HepG2 (cell line): ENCODE measurements at regions not wholly inside any gene's neighbourhood (a gene's known extent, or its start where the extent isn't known, plus 50 kb on each side); places are given as distances from the start of the nearest gene placed in this dataset.

Experiments
- HES4 ChIP-seq: sonication (generic); formaldehyde crosslinking; IDR thresholded peaks from 2 replicates; pipeline ENCODE4 v1.9.0; 2021; ENCODE audit warnings: mild to moderate bottlenecking, missing genetic modification reagents, borderline replicate concordance
- HIVEP1 ChIP-seq: sonication (generic); formaldehyde crosslinking; IDR thresholded peaks from 2 replicates; pipeline ENCODE4 v1.4.0; 2020; ENCODE audit warnings: mild to moderate bottlenecking, missing genetic modification reagents
- NR2F1 ChIP-seq, 2 experiments: fragments of 450-650 bp in 1 of 2; formaldehyde crosslinking in 1 of 2; IDR thresholded peaks; 2 replicates each; pipeline versions ENCODE4 v1.5.0 to v1.6.1; 2016 to 2020; ENCODE audit warnings: mild to moderate bottlenecking in 1 of 2, missing compliant biosample characterization in 1 of 2, missing genetic modification reagents in 1 of 2, moderate library complexity in 1 of 2
- XRCC5 ChIP-seq: fragments of 200-400 bp; formaldehyde crosslinking; optimal IDR thresholded peaks from 2 replicates; pipeline ENCODE3; 2017; ENCODE audit warnings: mild to moderate bottlenecking, low read length
- ZFY ChIP-seq: sonication (generic); formaldehyde crosslinking; IDR thresholded peaks from 2 replicates; pipeline ENCODE4 v1.4.0; 2020; ENCODE audit warnings: missing genetic modification reagents
- ZNF180 ChIP-seq: sonication (generic); formaldehyde crosslinking; IDR thresholded peaks from 2 replicates; pipeline ENCODE4 v1.4.0; 2020; ENCODE audit warnings: low read depth, missing genetic modification reagents, borderline replicate concordance
- ZNF225 ChIP-seq: sonication (generic); formaldehyde crosslinking; IDR thresholded peaks from 2 replicates; pipeline ENCODE4 v1.4.0; 2020; ENCODE audit warnings: mild to moderate bottlenecking, missing genetic modification reagents
- ZNF431 ChIP-seq: sonication (generic); formaldehyde crosslinking; IDR thresholded peaks from 2 replicates; pipeline ENCODE4 v1.9.0; 2022; ENCODE audit warnings: missing genetic modification reagents, low read depth, mild to moderate bottlenecking, borderline replicate concordance
- ZNF451 ChIP-seq: sonication (generic); formaldehyde crosslinking; IDR thresholded peaks from 2 replicates; pipeline ENCODE4 v1.5.0; 2020; ENCODE audit warnings: mild to moderate bottlenecking, missing genetic modification reagents
- ZNF616 ChIP-seq: sonication (generic); formaldehyde crosslinking; IDR thresholded peaks from 2 replicates; pipeline ENCODE4 v1.5.0; 2020; ENCODE audit warnings: low read depth, mild to moderate bottlenecking, missing genetic modification reagents
- ZNF749 ChIP-seq: sonication (generic); formaldehyde crosslinking; IDR thresholded peaks from 2 replicates; pipeline ENCODE4 v1.8.0; 2022; ENCODE audit warnings: mild to moderate bottlenecking, missing genetic modification reagents, moderate library complexity, borderline replicate concordance
- ZNF761 ChIP-seq: sonication (generic); formaldehyde crosslinking; conservative IDR thresholded peaks from 2 replicates; pipeline ENCODE4 v1.4.0; 2020; ENCODE audit warnings: mild to moderate bottlenecking, missing genetic modification reagents
- TF ChIP-seq, protein P1 (sequence below), 2 experiments: sonication (generic) in 1 of 2; formaldehyde crosslinking in 1 of 2; IDR thresholded peaks; 2 replicates each; pipeline versions ENCODE4 v1.6.1 to v1.9.0; 2014 to 2022; ENCODE audit warnings: antibody characterized with exemption in 1 of 2, borderline replicate concordance in 1 of 2, inconsistent platforms in 1 of 2, low read depth in 1 of 2, missing genetic modification reagents in 1 of 2
- TF ChIP-seq, protein P2 (sequence below): IDR thresholded peaks from 2 replicates; pipeline ENCODE4 v1.6.1; 2016; ENCODE audit warnings: low read depth, control low read depth
- TF ChIP-seq, protein P3 (sequence below): sonication (generic); formaldehyde crosslinking; IDR thresholded peaks from 2 replicates; pipeline ENCODE4 v1.4.0; 2020; ENCODE audit warnings: missing genetic modification reagents
- TF ChIP-seq, protein P4 (sequence below): sonication (generic); formaldehyde crosslinking; IDR thresholded peaks from 2 replicates; pipeline ENCODE4 v1.5.1; 2020; ENCODE audit warnings: mild to moderate bottlenecking, moderate library complexity, missing genetic modification reagents

DNA sequence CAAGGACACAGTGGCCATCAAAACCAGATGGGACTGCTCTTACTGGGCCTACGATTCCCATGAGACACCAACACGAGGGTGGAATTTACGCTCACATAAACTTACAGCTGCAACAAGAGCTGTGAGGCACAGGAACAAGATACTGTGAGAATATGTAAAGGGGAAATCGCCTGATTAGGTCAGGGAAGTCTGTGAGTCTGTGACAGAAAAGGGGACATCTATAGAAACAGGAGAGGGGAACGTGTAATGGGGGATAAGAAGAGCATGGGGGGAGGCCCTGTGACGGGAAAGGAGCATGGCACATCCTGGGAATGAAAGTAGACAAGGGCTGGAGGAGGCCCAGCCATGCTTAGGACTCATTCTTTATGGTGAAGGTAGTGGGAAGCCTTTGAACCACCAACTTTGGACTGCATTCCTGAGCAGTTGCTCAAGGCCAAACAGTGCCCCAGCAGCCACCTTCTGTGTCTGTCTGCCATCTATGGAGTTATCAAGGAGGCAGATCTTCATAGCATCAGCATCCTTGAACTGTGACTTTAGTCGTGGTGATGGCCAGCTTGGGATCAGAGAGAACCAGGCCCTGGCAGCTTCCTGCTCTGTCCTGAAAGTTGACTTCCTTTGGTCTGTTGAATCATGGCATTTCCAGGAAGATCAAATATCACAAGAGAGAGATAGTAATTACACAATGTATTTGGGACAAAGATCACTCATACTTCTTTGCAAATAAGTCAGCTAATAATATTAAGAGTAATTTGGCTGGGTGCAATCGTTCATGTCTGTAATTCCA is 87.9 kb upstream of the FAM169A start (continued):
- TF ChIP-seq, protein P1, sequence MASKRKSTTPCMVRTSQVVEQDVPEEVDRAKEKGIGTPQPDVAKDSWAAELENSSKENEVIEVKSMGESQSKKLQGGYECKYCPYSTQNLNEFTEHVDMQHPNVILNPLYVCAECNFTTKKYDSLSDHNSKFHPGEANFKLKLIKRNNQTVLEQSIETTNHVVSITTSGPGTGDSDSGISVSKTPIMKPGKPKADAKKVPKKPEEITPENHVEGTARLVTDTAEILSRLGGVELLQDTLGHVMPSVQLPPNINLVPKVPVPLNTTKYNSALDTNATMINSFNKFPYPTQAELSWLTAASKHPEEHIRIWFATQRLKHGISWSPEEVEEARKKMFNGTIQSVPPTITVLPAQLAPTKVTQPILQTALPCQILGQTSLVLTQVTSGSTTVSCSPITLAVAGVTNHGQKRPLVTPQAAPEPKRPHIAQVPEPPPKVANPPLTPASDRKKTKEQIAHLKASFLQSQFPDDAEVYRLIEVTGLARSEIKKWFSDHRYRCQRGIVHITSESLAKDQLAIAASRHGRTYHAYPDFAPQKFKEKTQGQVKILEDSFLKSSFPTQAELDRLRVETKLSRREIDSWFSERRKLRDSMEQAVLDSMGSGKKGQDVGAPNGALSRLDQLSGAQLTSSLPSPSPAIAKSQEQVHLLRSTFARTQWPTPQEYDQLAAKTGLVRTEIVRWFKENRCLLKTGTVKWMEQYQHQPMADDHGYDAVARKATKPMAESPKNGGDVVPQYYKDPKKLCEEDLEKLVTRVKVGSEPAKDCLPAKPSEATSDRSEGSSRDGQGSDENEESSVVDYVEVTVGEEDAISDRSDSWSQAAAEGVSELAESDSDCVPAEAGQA (IDR thresholded peaks at IDR 0.05; ENCODE audit: low read depth): 0 out of 2 replicates have a peak, but pooled peaks have one; percentile 35
- TF ChIP-seq, protein P1 (CRISPR knock-in tag; IDR thresholded peaks at IDR 0.05; ENCODE audit: borderline replicate concordance): no peak
- TF ChIP-seq ZNF431 (CRISPR knock-in tag) (no peak), ZNF616 (CRISPR knock-in tag) (no peak), ZFY (peak; percentile 53; the same call in 1 of the 2 replicates), ZNF180 (CRISPR knock-in tag) (no peak), ZNF451 (no peak), HES4 (CRISPR knock-in tag) (no peak), ZNF225 (CRISPR knock-in tag) (no peak), ZNF761 (CRISPR knock-in tag) (0 out of 2 replicates have a peak, but pooled peaks have one; percentile 40), ZNF749 (CRISPR knock-in tag) (no peak), XRCC5 (no peak), NR2F1 (CRISPR knock-in tag; IDR thresholded peaks at IDR 0.05) (peak; percentile 79 to 90), HIVEP1 (CRISPR knock-in tag) (no peak)
- TF ChIP-seq, protein P2, sequence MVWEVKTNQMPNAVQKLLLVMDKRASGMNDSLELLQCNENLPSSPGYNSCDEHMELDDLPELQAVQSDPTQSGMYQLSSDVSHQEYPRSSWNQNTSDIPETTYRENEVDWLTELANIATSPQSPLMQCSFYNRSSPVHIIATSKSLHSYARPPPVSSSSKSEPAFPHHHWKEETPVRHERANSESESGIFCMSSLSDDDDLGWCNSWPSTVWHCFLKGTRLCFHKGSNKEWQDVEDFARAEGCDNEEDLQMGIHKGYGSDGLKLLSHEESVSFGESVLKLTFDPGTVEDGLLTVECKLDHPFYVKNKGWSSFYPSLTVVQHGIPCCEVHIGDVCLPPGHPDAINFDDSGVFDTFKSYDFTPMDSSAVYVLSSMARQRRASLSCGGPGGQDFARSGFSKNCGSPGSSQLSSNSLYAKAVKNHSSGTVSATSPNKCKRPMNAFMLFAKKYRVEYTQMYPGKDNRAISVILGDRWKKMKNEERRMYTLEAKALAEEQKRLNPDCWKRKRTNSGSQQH (CRISPR knock-in tag): no peak; the same call in 1 of the 2 replicates
- TF ChIP-seq, protein P3, sequence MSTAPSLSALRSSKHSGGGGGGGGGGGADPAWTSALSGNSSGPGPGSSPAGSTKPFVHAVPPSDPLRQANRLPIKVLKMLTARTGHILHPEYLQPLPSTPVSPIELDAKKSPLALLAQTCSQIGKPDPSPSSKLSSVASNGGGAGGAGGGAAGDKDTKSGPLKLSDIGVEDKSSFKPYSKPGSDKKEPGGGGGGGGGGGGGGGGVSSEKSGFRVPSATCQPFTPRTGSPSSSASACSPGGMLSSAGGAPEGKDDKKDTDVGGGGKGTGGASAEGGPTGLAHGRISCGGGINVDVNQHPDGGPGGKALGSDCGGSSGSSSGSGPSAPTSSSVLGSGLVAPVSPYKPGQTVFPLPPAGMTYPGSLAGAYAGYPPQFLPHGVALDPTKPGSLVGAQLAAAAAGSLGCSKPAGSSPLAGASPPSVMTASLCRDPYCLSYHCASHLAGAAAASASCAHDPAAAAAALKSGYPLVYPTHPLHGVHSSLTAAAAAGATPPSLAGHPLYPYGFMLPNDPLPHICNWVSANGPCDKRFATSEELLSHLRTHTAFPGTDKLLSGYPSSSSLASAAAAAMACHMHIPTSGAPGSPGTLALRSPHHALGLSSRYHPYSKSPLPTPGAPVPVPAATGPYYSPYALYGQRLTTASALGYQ: no peak; the same call in 1 of the 2 replicates
- TF ChIP-seq, protein P4, sequence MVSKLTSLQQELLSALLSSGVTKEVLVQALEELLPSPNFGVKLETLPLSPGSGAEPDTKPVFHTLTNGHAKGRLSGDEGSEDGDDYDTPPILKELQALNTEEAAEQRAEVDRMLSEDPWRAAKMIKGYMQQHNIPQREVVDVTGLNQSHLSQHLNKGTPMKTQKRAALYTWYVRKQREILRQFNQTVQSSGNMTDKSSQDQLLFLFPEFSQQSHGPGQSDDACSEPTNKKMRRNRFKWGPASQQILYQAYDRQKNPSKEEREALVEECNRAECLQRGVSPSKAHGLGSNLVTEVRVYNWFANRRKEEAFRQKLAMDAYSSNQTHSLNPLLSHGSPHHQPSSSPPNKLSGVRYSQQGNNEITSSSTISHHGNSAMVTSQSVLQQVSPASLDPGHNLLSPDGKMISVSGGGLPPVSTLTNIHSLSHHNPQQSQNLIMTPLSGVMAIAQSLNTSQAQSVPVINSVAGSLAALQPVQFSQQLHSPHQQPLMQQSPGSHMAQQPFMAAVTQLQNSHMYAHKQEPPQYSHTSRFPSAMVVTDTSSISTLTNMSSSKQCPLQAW (CRISPR knock-in tag): peak; percentile 88
